ENCODE measurements at regions not wholly inside any gene's neighbourhood (a gene's known extent, or its start where the extent isn't known, plus 50 kb on each side); places are given as distances from the start of the nearest gene placed in this dataset.

- Histone ChIP-seq H3K4me1 (no peaks in the 10 kb centered on the region), H3K9me3 (no peaks in the 10 kb centered on the region), H3K36me3 (no peaks in the 10 kb centered on the region), H3K27me3 (no peaks in the 10 kb centered on the region), H3K27ac (no peak overlapping the region), H3K4me3 (no peak overlapping the region)
- no peak for DNase-seq
- TF ChIP-seq POLR2A (IDR thresholded peaks at IDR 0.05): no peak
- TF ChIP-seq, protein P1, sequence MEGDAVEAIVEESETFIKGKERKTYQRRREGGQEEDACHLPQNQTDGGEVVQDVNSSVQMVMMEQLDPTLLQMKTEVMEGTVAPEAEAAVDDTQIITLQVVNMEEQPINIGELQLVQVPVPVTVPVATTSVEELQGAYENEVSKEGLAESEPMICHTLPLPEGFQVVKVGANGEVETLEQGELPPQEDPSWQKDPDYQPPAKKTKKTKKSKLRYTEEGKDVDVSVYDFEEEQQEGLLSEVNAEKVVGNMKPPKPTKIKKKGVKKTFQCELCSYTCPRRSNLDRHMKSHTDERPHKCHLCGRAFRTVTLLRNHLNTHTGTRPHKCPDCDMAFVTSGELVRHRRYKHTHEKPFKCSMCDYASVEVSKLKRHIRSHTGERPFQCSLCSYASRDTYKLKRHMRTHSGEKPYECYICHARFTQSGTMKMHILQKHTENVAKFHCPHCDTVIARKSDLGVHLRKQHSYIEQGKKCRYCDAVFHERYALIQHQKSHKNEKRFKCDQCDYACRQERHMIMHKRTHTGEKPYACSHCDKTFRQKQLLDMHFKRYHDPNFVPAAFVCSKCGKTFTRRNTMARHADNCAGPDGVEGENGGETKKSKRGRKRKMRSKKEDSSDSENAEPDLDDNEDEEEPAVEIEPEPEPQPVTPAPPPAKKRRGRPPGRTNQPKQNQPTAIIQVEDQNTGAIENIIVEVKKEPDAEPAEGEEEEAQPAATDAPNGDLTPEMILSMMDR (IDR thresholded peaks at IDR 0.05): no peak
Observed at GRCh38 chr6:113004470-113005270, 657.5 kb downstream of the RFPL4B start.

GRCh38 chr6:113006494-113006893, 659.4 kb downstream of the RFPL4B start:
- Histone ChIP-seq H3K27ac (no peak overlapping the region), H3K36me3 (no peaks in the 10 kb centered on the region), H3K4me1 (no peaks in the 10 kb centered on the region), H3K9me3 (no peaks in the 10 kb centered on the region), H3K27me3 (no peaks in the 10 kb centered on the region), H3K4me3 (no peak overlapping the region)
- DNase-seq: no peak
- no peak for TF ChIP-seq POLR2A (IDR thresholded peaks at IDR 0.05)
- TF ChIP-seq, protein P1 (IDR thresholded peaks at IDR 0.05): no peak

GRCh38 chr6:113009682-113010081, 662.6 kb downstream of the RFPL4B start:
- TF ChIP-seq POLR2A (IDR thresholded peaks at IDR 0.05): no peak
- TF ChIP-seq, protein P1 (IDR thresholded peaks at IDR 0.05): no peak
- no peaks in the 10 kb centered on the region for H3K4me1 ChIP-seq
- no peaks in the 10 kb centered on the region for H3K9me3 ChIP-seq
- H3K27ac ChIP-seq: no peak overlapping the region
- H3K27me3 ChIP-seq: no peaks in the 10 kb centered on the region
- H3K36me3 ChIP-seq: no peaks in the 10 kb centered on the region
- DNase-seq: no peak
- no peak overlapping the region for H3K4me3 ChIP-seq

- no peaks in the 10 kb centered on the region for H3K36me3 ChIP-seq
- no peak overlapping the region for H3K4me3 ChIP-seq
- no peaks in the 10 kb centered on the region for H3K27me3 ChIP-seq
- H3K9me3 ChIP-seq: no peaks in the 10 kb centered on the region
- no peak overlapping the region for H3K27ac ChIP-seq
- no peaks in the 10 kb centered on the region for H3K4me1 ChIP-seq
- DNase-seq: no peak
- TF ChIP-seq, protein P1 (IDR thresholded peaks at IDR 0.05): no peak
- no peak for TF ChIP-seq POLR2A (IDR thresholded peaks at IDR 0.05)
Observed at GRCh38 chr6:113010196-113010989, 663.3 kb downstream of the RFPL4B start.

DNA sequence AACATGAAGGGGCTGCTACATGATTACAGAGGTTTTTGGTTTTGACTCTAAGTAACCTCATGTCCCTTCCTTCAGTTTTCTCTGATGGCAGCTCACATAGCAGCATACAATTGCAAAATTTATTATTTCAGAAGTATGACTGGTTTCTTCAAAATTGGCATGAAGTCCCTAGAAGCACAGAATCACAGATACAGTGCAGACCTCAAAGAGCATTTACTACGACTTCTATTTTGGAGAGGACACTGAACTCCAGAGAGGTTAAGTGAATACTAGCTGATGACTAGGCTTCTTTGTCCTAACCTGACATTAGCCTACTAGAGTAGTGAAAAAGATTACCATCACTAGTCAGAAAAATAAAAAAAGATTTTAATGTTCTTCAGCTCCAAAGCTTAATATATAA, 664.3 kb downstream of the RFPL4B start:
- no peaks in the 10 kb centered on the region for H3K27me3 ChIP-seq
- no peak for DNase-seq
- TF ChIP-seq, protein P1 (IDR thresholded peaks at IDR 0.05): no peak
- TF ChIP-seq POLR2A (IDR thresholded peaks at IDR 0.05): no peak

More for the DNA sequence above, 664.3 kb downstream of the RFPL4B start:
- Histone ChIP-seq H3K4me1 (no peaks in the 10 kb centered on the region), H3K36me3 (no peaks in the 10 kb centered on the region), H3K27ac (no peak overlapping the region), H3K9me3 (no peaks in the 10 kb centered on the region), H3K4me3 (no peak overlapping the region)
